B cell (primary cell): ENCODE measurements at regions not wholly inside any gene's neighbourhood (a gene's known extent, or its start where the extent isn't known, plus 50 kb on each side); places are given as distances from the start of the nearest gene placed in this dataset.

Experiments used
- ATAC-seq: fragments of 200-7000 bp; cut with Tn5 transposase; one replicate; pipeline ENCODE4 v1.10.0; 2021; ENCODE audit warnings: low read depth, mild to moderate bottlenecking, moderate number of reproducible peaks, moderate library complexity
- CTCF ChIA-PET: fragments of 350-600 bp; sonication (Branson Sonifier 250); formaldehyde crosslinking; loops from one replicate; lab custom pipeline; 2021; ENCODE audit warnings: antibody characterized with exemption, inconsistent platforms; lab: Charles Lee
- POLR2A ChIA-PET: fragments of 350-600 bp; sonication (Branson Sonifier 250); formaldehyde crosslinking; loops from one replicate; lab custom pipeline; 2021; ENCODE audit warnings: antibody characterized with exemption; lab: Charles Lee
- DNase-seq: peaks from one replicate; pipeline ENCODE4 v3.0.0; 2013
- H2AFZ ChIP-seq: 2 replicates; pipeline ENCODE4 v1.6.1; 2012; ENCODE audit warnings: mild to moderate bottlenecking, low read depth, low read length; ENCODE audit not compliant: insufficient read depth, poor library complexity, severe bottlenecking
- H3K27ac ChIP-seq, 2 donors: 1 replicate in 1 of 2; 2 replicates in 1 of 2; pipeline ENCODE4 v1.5.1; 2012 to 2013; ENCODE audit warnings: low read length in 2 of 2, mild to moderate bottlenecking in 2 of 2, moderate library complexity in 1 of 2
- H3K27me3 ChIP-seq, 4 experiments: fragments of 200-600 bp in 1 of 4; sonication (generic) in 1 of 4; replicated peaks in 1 of 4; 1 replicate in 2 of 4; 2 replicates in 2 of 4; pipeline versions ENCODE4 v1.6.1 to v1.7.0; 2013 to 2016; ENCODE audit warnings: low read length in 3 of 4, mild to moderate bottlenecking in 2 of 4, mixed read lengths in 1 of 4, moderate library complexity in 1 of 4; ENCODE audit not compliant: insufficient read depth in 4 of 4, control insufficient read depth in 3 of 4; ENCODE audit errors: control extremely low read depth in 1 of 4
- H3K36me3 ChIP-seq, 2 experiments: replicated peaks in 1 of 2; 1 replicate in 1 of 2; 2 replicates in 1 of 2; pipeline versions ENCODE4 v1.6.1 to v1.7.1; 2013; ENCODE audit warnings: low read length in 1 of 2; ENCODE audit not compliant: insufficient read depth in 2 of 2, control insufficient read depth in 1 of 2; ENCODE audit errors: control extremely low read depth in 1 of 2, extremely low read depth in 1 of 2
- H3K4me1 ChIP-seq, 2 donors: fragments of 200-600 bp in 1 of 2; sonication (generic) in 1 of 2; 1 replicate in 1 of 2; 2 replicates in 1 of 2; pipeline versions ENCODE4 v1.5.1 to v1.6.1; 2013 to 2017; ENCODE audit warnings: low read length in 2 of 2; ENCODE audit not compliant: control insufficient read depth in 2 of 2, insufficient read depth in 2 of 2
- H3K4me2 ChIP-seq: replicated peaks from 2 replicates; pipeline ENCODE3; 2012; ENCODE audit warnings: mild to moderate bottlenecking, low read depth, low read length; ENCODE audit not compliant: poor library complexity, severe bottlenecking
- H3K4me3 ChIP-seq, 5 experiments: fragments of 200-600 bp in 1 of 5; sonication (generic) in 1 of 5; 1 replicate in 3 of 5; 2 replicates in 2 of 5; pipeline versions ENCODE4 v1.5.1 to v1.7.0; 2011 to 2016; ENCODE audit warnings: low read length in 4 of 5, mild to moderate bottlenecking in 4 of 5, low read depth in 2 of 5, control low read depth in 1 of 5, moderate library complexity in 1 of 5; ENCODE audit not compliant: insufficient read depth in 1 of 5; ENCODE audit errors: control extremely low read depth in 1 of 5, extremely low read depth in 1 of 5
- H3K79me2 ChIP-seq: fragments of 200-600 bp; sonication (generic); one replicate; pipeline ENCODE4 v1.6.0; 2016; ENCODE audit warnings: low read length; ENCODE audit not compliant: control insufficient read depth, insufficient read depth
- H3K9ac ChIP-seq: fragments of 200-600 bp; sonication (generic); 2 replicates; pipeline ENCODE4 v1.6.1; 2017; ENCODE audit warnings: mild to moderate bottlenecking, low read length, moderate library complexity
- H3K9me3 ChIP-seq, 3 donors: one replicate each; pipeline versions ENCODE4 v1.6.1 to v1.7.1; 2013; ENCODE audit warnings: low read length in 2 of 3; ENCODE audit not compliant: control insufficient read depth in 2 of 3, insufficient read depth in 1 of 3; ENCODE audit errors: control extremely low read depth in 1 of 3
- H4K20me1 ChIP-seq: 2 replicates; pipeline ENCODE4 v1.6.0; 2012; ENCODE audit warnings: mild to moderate bottlenecking, low read length; ENCODE audit not compliant: insufficient read depth, control insufficient read depth, poor library complexity, severe bottlenecking
- H3K27ac Mint-ChIP-seq: one replicate; pipeline ENCODE4 v1.8.0; 2021; ENCODE audit warnings: mixed read lengths
- H3K27me3 Mint-ChIP-seq: one replicate; pipeline ENCODE4 v1.8.0; 2021; ENCODE audit warnings: mixed read lengths
- H3K4me1 Mint-ChIP-seq: one replicate; pipeline ENCODE4 v1.8.0; 2021; ENCODE audit warnings: mixed read lengths
- H3K4me3 Mint-ChIP-seq: one replicate; pipeline ENCODE4 v1.8.0; 2021; ENCODE audit warnings: mixed read lengths
- H3K9me3 Mint-ChIP-seq: one replicate; pipeline ENCODE4 v1.8.0; 2022; ENCODE audit warnings: mixed read lengths; ENCODE audit not compliant: insufficient read depth
- EZH2 ChIP-seq: IDR thresholded peaks from 2 replicates; pipeline ENCODE4 v1.6.1; 2012; ENCODE audit warnings: borderline replicate concordance, low read depth, mild to moderate bottlenecking, moderate library complexity, low read length; ENCODE audit not compliant: insufficient read depth, poor library complexity, severe bottlenecking
- WGBS: methylation state at CpG from one replicate; pipeline ENCODE4 v1.1.5; 2013; ENCODE audit warnings: missing lambda C conversion rate; ENCODE audit not compliant: insufficient coverage; 5-methylcytosine and 5-hydroxymethylcytosine counted together
- intact Hi-C: fragments of 100-400 bp; cut with micrococcal nuclease; formaldehyde crosslinking; loops from one replicate; pipeline ENCODE4 v1.10.0; 2022
- TF ChIP-seq, protein P1 (sequence below): fragments of 200-600 bp; IDR thresholded peaks from one replicate; pipeline ENCODE4 v1.8.0; 2022; ENCODE audit warnings: antibody characterized with exemption, mild to moderate bottlenecking

DNA sequence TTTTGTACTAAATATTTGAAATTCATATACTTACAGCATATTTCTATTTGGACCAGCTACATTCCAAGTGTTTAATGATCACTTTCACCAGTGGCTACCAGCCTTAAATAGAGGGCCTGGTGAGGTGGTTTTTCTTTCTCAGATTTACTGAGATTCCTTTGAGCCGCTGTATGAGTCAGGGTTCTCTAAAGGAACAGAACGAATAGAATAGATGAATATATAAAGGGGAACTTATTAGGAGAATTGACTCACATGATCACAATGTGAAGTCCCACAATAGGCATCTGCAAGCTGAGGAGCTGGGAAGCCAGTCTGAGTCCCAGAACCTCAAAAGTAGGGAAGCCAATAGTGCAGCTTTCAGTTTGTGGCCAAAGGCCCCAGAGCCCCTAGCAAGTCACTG, 146.2 kb upstream of the TLL1 start:
- ATAC-seq (no peak), DNase-seq (no peak)
- no peaks in the 10 kb centered on the region for H3K4me1 Mint-ChIP-seq
- WGBS: no CpG with 5 or more reads among the region's 2 CpGs
- H3K27ac Mint-ChIP-seq: no peak overlapping the region
- Histone ChIP-seq H3K27me3 (no peaks in the 10 kb centered on the region), H3K9me3 (no peaks in the 10 kb centered on the region), H2AFZ (no peak overlapping the region), H3K4me2 (no peak overlapping the region), H3K36me3 (no peaks in the 10 kb centered on the region), H3K4me1 (no peaks in the 10 kb centered on the region), H3K27ac (no peak overlapping the region), H3K79me2 (no peaks in the 10 kb centered on the region), H3K9ac (no peak overlapping the region), H4K20me1 (no peaks in the 10 kb centered on the region), H3K4me3 (no peak overlapping the region)
- ChIA-PET POLR2A (no interaction called here), CTCF (no interaction called here)
- no peaks in the 10 kb centered on the region for H3K9me3 Mint-ChIP-seq
- no peak overlapping the region for H3K4me3 Mint-ChIP-seq
- no peaks in the 10 kb centered on the region for H3K27me3 Mint-ChIP-seq
- no peak for TF ChIP-seq EZH2
- TF ChIP-seq, protein P1, sequence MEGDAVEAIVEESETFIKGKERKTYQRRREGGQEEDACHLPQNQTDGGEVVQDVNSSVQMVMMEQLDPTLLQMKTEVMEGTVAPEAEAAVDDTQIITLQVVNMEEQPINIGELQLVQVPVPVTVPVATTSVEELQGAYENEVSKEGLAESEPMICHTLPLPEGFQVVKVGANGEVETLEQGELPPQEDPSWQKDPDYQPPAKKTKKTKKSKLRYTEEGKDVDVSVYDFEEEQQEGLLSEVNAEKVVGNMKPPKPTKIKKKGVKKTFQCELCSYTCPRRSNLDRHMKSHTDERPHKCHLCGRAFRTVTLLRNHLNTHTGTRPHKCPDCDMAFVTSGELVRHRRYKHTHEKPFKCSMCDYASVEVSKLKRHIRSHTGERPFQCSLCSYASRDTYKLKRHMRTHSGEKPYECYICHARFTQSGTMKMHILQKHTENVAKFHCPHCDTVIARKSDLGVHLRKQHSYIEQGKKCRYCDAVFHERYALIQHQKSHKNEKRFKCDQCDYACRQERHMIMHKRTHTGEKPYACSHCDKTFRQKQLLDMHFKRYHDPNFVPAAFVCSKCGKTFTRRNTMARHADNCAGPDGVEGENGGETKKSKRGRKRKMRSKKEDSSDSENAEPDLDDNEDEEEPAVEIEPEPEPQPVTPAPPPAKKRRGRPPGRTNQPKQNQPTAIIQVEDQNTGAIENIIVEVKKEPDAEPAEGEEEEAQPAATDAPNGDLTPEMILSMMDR: no peak
- intact Hi-C loops: no loop called here

DNA sequence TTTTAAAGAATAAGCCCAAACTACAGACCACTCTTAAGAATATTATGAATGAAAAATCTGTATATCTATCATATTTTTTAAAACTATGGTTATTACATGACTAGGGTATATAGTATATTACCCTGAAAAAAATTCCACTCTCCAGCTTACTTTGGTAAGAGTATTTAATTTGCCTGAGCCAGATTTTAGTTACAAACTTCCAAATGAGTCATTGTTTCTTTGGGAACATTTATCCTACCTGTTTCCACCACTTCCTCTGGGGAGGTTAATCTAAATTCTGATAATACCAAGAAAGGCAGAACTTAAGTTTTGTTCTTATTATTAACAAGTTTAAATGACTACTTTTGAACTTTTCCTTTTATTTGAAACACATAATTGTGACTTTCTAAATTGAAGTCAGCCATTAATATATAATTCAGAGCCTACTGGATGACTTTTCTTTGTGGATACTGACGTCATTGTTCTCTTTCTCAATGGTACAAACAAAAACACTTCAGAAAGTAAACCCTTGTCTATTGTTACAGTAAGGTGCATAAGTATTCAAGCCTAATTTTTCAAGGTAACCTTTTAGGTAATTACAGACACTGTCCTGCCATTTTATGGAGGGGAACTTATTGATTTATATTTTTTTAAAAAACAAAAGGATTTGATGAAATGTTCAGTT, 135.6 kb upstream of the TLL1 start:
- no peaks in the 10 kb centered on the region for H4K20me1 ChIP-seq
- no peaks in the 10 kb centered on the region for H3K4me1 ChIP-seq
- no peak overlapping the region for H3K27ac Mint-ChIP-seq
- H3K79me2 ChIP-seq: no peaks in the 10 kb centered on the region
- no peak overlapping the region for H3K4me3 Mint-ChIP-seq
- no peak overlapping the region for H3K27ac ChIP-seq
- no peaks in the 10 kb centered on the region for H3K27me3 ChIP-seq
- intact Hi-C loops: no loop called here
- H2AFZ ChIP-seq: no peak overlapping the region
- H3K9ac ChIP-seq: no peak overlapping the region
- CTCF ChIA-PET: no interaction called here
- no peaks in the 10 kb centered on the region for H3K4me1 Mint-ChIP-seq
- WGBS: no CpG with 5 or more reads among the region's 1 CpG
- no peaks in the 10 kb centered on the region for H3K27me3 Mint-ChIP-seq
- TF ChIP-seq, protein P1: no peak
- no peak for TF ChIP-seq EZH2
- H3K4me3 ChIP-seq: no peak overlapping the region
- ATAC-seq (no peak), DNase-seq (no peak)
- H3K9me3 ChIP-seq: no peaks in the 10 kb centered on the region
- H3K4me2 ChIP-seq: no peak overlapping the region
- H3K9me3 Mint-ChIP-seq: no peaks in the 10 kb centered on the region
- no peaks in the 10 kb centered on the region for H3K36me3 ChIP-seq
- POLR2A ChIA-PET: no interaction called here
